DND-41 (cell line): ENCODE measurements at regions not wholly inside any gene's neighbourhood (a gene's known extent, or its start where the extent isn't known, plus 50 kb on each side); places are given as distances from the start of the nearest gene placed in this dataset.

Experiments
- ATAC-seq: fragments of 200-7000 bp; cut with Tn5 transposase; 3 replicates; pipeline ENCODE4 v1.9.1; 2021; ENCODE audit warnings: low read depth; ENCODE audit not compliant: insufficient read depth
- DNase-seq: peaks from one replicate; pipeline ENCODE4 v3.0.0-alpha.2; 2020
- H2AFZ ChIP-seq: 2 replicates; pipeline ENCODE4 v1.6.0; 2012; ENCODE audit warnings: low read depth, low read length
- H3K27ac ChIP-seq: 2 replicates; pipeline ENCODE4 v1.5.1; 2012; ENCODE audit warnings: low read length, inconsistent platforms
- H3K27me3 ChIP-seq: fragments of 200-600 bp; sonication (generic); 2 replicates; pipeline ENCODE4 v1.6.0; 2012; ENCODE audit warnings: low read length, mild to moderate bottlenecking, inconsistent platforms; ENCODE audit not compliant: insufficient read depth, poor library complexity
- H3K36me3 ChIP-seq: 2 replicates; pipeline ENCODE4 v1.5.1; 2012; ENCODE audit warnings: low read length, inconsistent platforms; ENCODE audit not compliant: insufficient read depth
- H3K4me1 ChIP-seq: 2 replicates; pipeline ENCODE4 v1.5.1; 2012; ENCODE audit warnings: mild to moderate bottlenecking, low read length; ENCODE audit not compliant: insufficient read depth
- H3K4me2 ChIP-seq: 2 replicates; pipeline ENCODE4 v1.6.0; 2012; ENCODE audit warnings: mild to moderate bottlenecking, moderate library complexity, low read length, inconsistent platforms; ENCODE audit not compliant: insufficient read depth
- H3K4me3 ChIP-seq, 2 experiments: fragments of 200-600 bp in 1 of 2; shearing (Covaris generic) in 1 of 2; 2 replicates each; pipeline ENCODE4 v1.5.1; 2012 to 2016; ENCODE audit warnings: inconsistent platforms in 2 of 2, low read length in 2 of 2, mild to moderate bottlenecking in 2 of 2, low read depth in 1 of 2, moderate library complexity in 1 of 2
- H3K79me2 ChIP-seq: 2 replicates; pipeline ENCODE4 v1.6.0; 2012; ENCODE audit warnings: low read length, inconsistent platforms; ENCODE audit not compliant: insufficient read depth
- H3K9ac ChIP-seq: 2 replicates; pipeline ENCODE4 v1.6.0; 2012; ENCODE audit warnings: low read depth, mild to moderate bottlenecking, inconsistent platforms, low read length, moderate library complexity
- H3K9me3 ChIP-seq: 2 replicates; pipeline ENCODE4 v1.5.1; 2012; ENCODE audit warnings: low read length, moderate library complexity, mild to moderate bottlenecking, inconsistent platforms; ENCODE audit not compliant: insufficient read depth, severe bottlenecking
- H4K20me1 ChIP-seq: 2 replicates; pipeline ENCODE4 v1.6.0; 2012; ENCODE audit warnings: low read length; ENCODE audit not compliant: insufficient read depth
- CTCF ChIP-seq: IDR thresholded peaks from 2 replicates; pipeline ENCODE4 v1.5.1; 2012; ENCODE audit warnings: borderline replicate concordance, low read length, moderate library complexity, mild to moderate bottlenecking; ENCODE audit not compliant: poor library complexity, severe bottlenecking; ENCODE audit errors: extremely low read depth
- EZH2 ChIP-seq: IDR thresholded peaks from 3 replicates; pipeline ENCODE4 v1.6.1; 2012; ENCODE audit warnings: borderline replicate concordance, low read depth, mild to moderate bottlenecking, moderate library complexity, low read length, inconsistent platforms; ENCODE audit not compliant: severe bottlenecking

GRCh38 chr5:154577416-154577815 is 99.4 kb upstream of the HAND1 start:
- no peaks in the 10 kb centered on the region for H3K36me3 ChIP-seq
- H3K9ac ChIP-seq = no peak overlapping the region
- H4K20me1 ChIP-seq = no peaks in the 10 kb centered on the region
- no peaks in the 10 kb centered on the region for H3K4me1 ChIP-seq
- no peaks in the 10 kb centered on the region for H3K79me2 ChIP-seq
- no peak for DNase-seq
- H3K4me3 ChIP-seq = no peak overlapping the region
- no peak overlapping the region for H3K27ac ChIP-seq
- no peak for TF ChIP-seq CTCF
- no peak for TF ChIP-seq EZH2
- no peak for ATAC-seq
- no peak overlapping the region for H2AFZ ChIP-seq
- peaks cover 34% of the 10 kb centered on the region for H3K27me3 ChIP-seq
- no peak overlapping the region for H3K4me2 ChIP-seq
- H3K9me3 ChIP-seq = no peaks in the 10 kb centered on the region

- no peak for ATAC-seq
- H3K4me1 ChIP-seq = no peaks in the 10 kb centered on the region
- H3K36me3 ChIP-seq = no peaks in the 10 kb centered on the region
- no peak overlapping the region for H2AFZ ChIP-seq
- H3K27me3 ChIP-seq = peaks cover 39% of the 10 kb centered on the region
- no peaks in the 10 kb centered on the region for H3K9me3 ChIP-seq
- no peak overlapping the region for H3K27ac ChIP-seq
- no peak for DNase-seq
- H4K20me1 ChIP-seq = no peaks in the 10 kb centered on the region
- no peak for TF ChIP-seq EZH2
- no peaks in the 10 kb centered on the region for H3K79me2 ChIP-seq
- no peak overlapping the region for H3K9ac ChIP-seq
- H3K4me2 ChIP-seq = no peak overlapping the region
- no peak overlapping the region for H3K4me3 ChIP-seq
These were observed 98.4 kb upstream of the HAND1 start for GRCh38 chr5:154576429-154576806.

- Histone ChIP-seq H3K4me2 (no peak overlapping the region), H3K27ac (no peak overlapping the region), H3K4me3 (no peak overlapping the region), H3K9me3 (no peaks in the 10 kb centered on the region), H4K20me1 (no peaks in the 10 kb centered on the region), H2AFZ (no peak overlapping the region), H3K36me3 (no peaks in the 10 kb centered on the region), H3K4me1 (no peaks in the 10 kb centered on the region), H3K9ac (no peak overlapping the region), H3K79me2 (no peaks in the 10 kb centered on the region), H3K27me3 (peaks cover 41% of the 10 kb centered on the region)
- DNase-seq (no peak), ATAC-seq (no peak)
- TF ChIP-seq EZH2 (no peak), CTCF (peak; percentile 20)
These were observed 97.8 kb upstream of the HAND1 start for GRCh38 chr5:154575546-154576428.

GRCh38 chr5:154573011-154573410 is 95.0 kb upstream of the HAND1 start:
- TF ChIP-seq CTCF (no peak), EZH2 (no peak)
- Histone ChIP-seq H3K27ac (no peak overlapping the region), H3K27me3 (peaks cover 37% of the 10 kb centered on the region), H3K9me3 (no peaks in the 10 kb centered on the region), H3K9ac (no peak overlapping the region), H3K4me3 (no peak overlapping the region), H3K4me1 (no peaks in the 10 kb centered on the region), H3K36me3 (no peaks in the 10 kb centered on the region), H3K4me2 (no peak overlapping the region), H2AFZ (no peak overlapping the region), H3K79me2 (no peaks in the 10 kb centered on the region), H4K20me1 (no peaks in the 10 kb centered on the region)
- DNase-seq (no peak), ATAC-seq (no peak)
